CD4-positive, alpha-beta memory T cell (primary cell): ENCODE measurements at regions not wholly inside any gene's neighbourhood (a gene's known extent, or its start where the extent isn't known, plus 50 kb on each side); places are given as distances from the start of the nearest gene placed in this dataset.

Source experiments
- CTCF ChIA-PET: fragments of 350-600 bp; sonication (Branson Sonifier 250); formaldehyde crosslinking; loops from one replicate; lab custom pipeline; 2021; ENCODE audit warnings: inconsistent platforms; ENCODE audit not compliant: partially characterized antibody; lab: Charles Lee
- POLR2A ChIA-PET: fragments of 350-600 bp; sonication (Branson Sonifier 250); formaldehyde crosslinking; loops from one replicate; lab custom pipeline; 2021; ENCODE audit not compliant: partially characterized antibody; lab: Charles Lee
- DNase-seq, 5 donors: peaks; one replicate each; pipeline versions ENCODE4 v3.0.0 to v3.0.0-alpha.2; 2020 to 2022; ENCODE audit warnings: mixed read lengths in 1 of 5
- H3K27ac ChIP-seq: one replicate; pipeline ENCODE4 v1.7.0; 2013; ENCODE audit warnings: low read depth, low read length
- H3K27me3 ChIP-seq: 2 replicates; pipeline ENCODE4 v1.7.0; 2013; ENCODE audit warnings: mild to moderate bottlenecking, low read length, moderate library complexity; ENCODE audit not compliant: insufficient read depth
- H3K36me3 ChIP-seq: 2 replicates; pipeline ENCODE4 v1.7.0; 2013; ENCODE audit warnings: mild to moderate bottlenecking, low read length, moderate library complexity; ENCODE audit not compliant: insufficient read depth
- H3K4me1 ChIP-seq: 2 replicates; pipeline ENCODE4 v1.7.0; 2013; ENCODE audit warnings: mild to moderate bottlenecking, low read length, moderate library complexity; ENCODE audit not compliant: insufficient read depth
- H3K4me3 ChIP-seq, 2 donors: one replicate each; pipeline ENCODE4 v1.7.0; 2013; ENCODE audit warnings: low read length in 2 of 2, mild to moderate bottlenecking in 1 of 2
- H3K9me3 ChIP-seq, 2 donors: one replicate each; pipeline ENCODE4 v1.7.0; 2013; ENCODE audit warnings: low read length in 2 of 2, control low read depth in 1 of 2; ENCODE audit not compliant: control insufficient read depth in 1 of 2
- H3K27ac Mint-ChIP-seq, 7 donors: one replicate each; pipeline ENCODE4 v1.8.0; 2020 to 2021; ENCODE audit warnings: mixed read lengths in 7 of 7, mild to moderate bottlenecking in 6 of 7, inconsistent platforms in 3 of 7, moderate library complexity in 3 of 7
- H3K27me3 Mint-ChIP-seq, 2 donors: one replicate each; pipeline ENCODE4 v1.8.0; 2020 to 2021; ENCODE audit warnings: mixed read lengths in 2 of 2
- H3K36me3 Mint-ChIP-seq, 2 donors: one replicate each; pipeline ENCODE4 v1.8.0; 2020 to 2021; ENCODE audit warnings: mixed read lengths in 2 of 2, inconsistent platforms in 1 of 2, mild to moderate bottlenecking in 1 of 2
- H3K4me1 Mint-ChIP-seq, 4 donors: one replicate each; pipeline ENCODE4 v1.8.0; 2020 to 2021; ENCODE audit warnings: mixed read lengths in 4 of 4, mild to moderate bottlenecking in 1 of 4
- H3K4me3 Mint-ChIP-seq, 8 donors: one replicate each; pipeline ENCODE4 v1.8.0; 2020 to 2021; ENCODE audit warnings: mixed read lengths in 8 of 8, mild to moderate bottlenecking in 7 of 8, moderate library complexity in 6 of 8, inconsistent platforms in 3 of 8
- H3K9me3 Mint-ChIP-seq, 8 donors: one replicate each; pipeline ENCODE4 v1.8.0; 2020 to 2021; ENCODE audit warnings: mixed read lengths in 8 of 8, mild to moderate bottlenecking in 5 of 8, inconsistent platforms in 3 of 8, moderate library complexity in 1 of 8
- intact Hi-C: fragments of 100-400 bp; cut with micrococcal nuclease; formaldehyde crosslinking; loops from one replicate; pipeline ENCODE4 v1.15.1; 2023

GRCh38 chr12:45536284-45536683 is 193.2 kb upstream of the ARID2 start:
- Mint-ChIP-seq H3K4me3 (no peak overlapping the region), H3K9me3 (peaks cover 0 to 4% (median 0%) of the 10 kb centered on the region in 8 donors), H3K27me3 (peaks cover 1 to 8% of the 10 kb centered on the region in 2 donors), H3K36me3 (no peaks in the 10 kb centered on the region), H3K27ac (no peak overlapping the region), H3K4me1 (no peaks in the 10 kb centered on the region)
- H3K27ac ChIP-seq: no peak overlapping the region
- DNase-seq: no peak
- no peaks in the 10 kb centered on the region for H3K36me3 ChIP-seq
- ChIA-PET CTCF (no interaction called here), POLR2A (no interaction called here)
- no peak overlapping the region for H3K4me3 ChIP-seq
- H3K9me3 ChIP-seq: no peaks in the 10 kb centered on the region
- intact Hi-C loops: no loop called here
- no peaks in the 10 kb centered on the region for H3K27me3 ChIP-seq
- H3K4me1 ChIP-seq: no peaks in the 10 kb centered on the region

DNA sequence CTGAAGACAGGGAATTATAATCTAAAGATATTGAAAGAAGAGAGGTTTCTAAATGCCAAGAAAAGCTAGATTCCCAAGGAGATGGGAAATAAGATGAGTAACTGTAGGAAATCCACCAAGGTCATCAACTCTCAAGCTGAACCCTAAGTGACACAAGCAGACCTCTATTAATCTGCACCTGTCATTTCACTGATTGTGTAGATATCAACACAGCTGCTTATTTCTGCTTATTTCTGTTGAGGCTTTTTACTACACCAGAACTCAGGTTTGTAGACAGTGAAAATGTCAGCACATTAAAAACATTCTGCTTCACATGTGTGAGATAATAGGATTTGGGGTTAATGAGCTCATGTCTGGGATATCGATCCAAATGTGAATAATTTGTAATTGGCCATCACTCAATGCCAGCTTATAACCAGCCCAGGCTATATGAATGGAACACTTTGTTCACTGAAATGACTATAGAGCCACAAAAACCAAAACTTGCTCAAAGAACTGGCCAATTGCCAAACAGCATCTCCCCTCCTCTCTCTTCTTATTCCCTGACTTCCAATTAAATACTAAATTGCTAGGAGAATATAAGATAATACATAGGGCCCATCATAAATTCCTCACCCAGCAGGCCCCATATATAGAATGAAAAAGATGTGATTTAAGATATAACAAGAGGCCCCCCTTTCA is 188.7 kb upstream of the ARID2 start:
- no peak for DNase-seq
- no peaks in the 10 kb centered on the region for H3K36me3 Mint-ChIP-seq
- POLR2A ChIA-PET: no interaction called here
- Histone ChIP-seq H3K4me3 (no peak overlapping the region), H3K36me3 (no peaks in the 10 kb centered on the region), H3K27me3 (no peaks in the 10 kb centered on the region), H3K27ac (no peak overlapping the region), H3K9me3 (no peaks in the 10 kb centered on the region), H3K4me1 (no peaks in the 10 kb centered on the region)
- H3K9me3 Mint-ChIP-seq: no peaks in the 10 kb centered on the region
- CTCF ChIA-PET: interaction anchor here (1.1 to 1.5 kb wide), 2 partner anchors 208 to 429 kb away, joined by 3 read pairs; no protein-coding TSS in a partner anchor
- no peak overlapping the region for H3K4me3 Mint-ChIP-seq
- H3K27ac Mint-ChIP-seq: no peak overlapping the region
- H3K4me1 Mint-ChIP-seq: peaks cover 0 to 6% (median 2%) of the 10 kb centered on the region in 4 donors
- H3K27me3 Mint-ChIP-seq: peaks cover 0 to 4% of the 10 kb centered on the region in 2 donors
- intact Hi-C loops: loop anchor here (5.0 kb wide), 2 partner anchors 286 to 352 kb away; no protein-coding TSS in a partner anchor

DNA sequence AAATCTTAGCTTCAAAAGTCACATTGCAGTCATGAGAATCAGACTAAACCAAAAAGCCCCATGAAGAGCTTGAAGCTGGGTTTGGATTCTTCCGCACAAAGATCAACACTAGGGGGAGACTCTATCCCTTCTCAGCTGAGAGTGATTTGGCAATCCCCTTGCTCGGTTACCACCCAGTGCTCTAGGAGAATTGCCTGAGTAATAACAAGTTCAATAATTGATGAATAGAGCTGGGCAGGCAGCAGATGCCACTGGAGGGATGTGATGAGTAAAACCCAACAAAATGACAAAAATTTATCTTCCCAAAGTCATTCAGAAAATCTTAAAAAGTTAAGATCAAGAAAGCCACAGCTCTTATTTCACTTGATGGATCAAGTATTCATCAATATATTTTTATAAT is 185.6 kb upstream of the ARID2 start:
- peak; percentile 58 to 70 (median 64) for DNase-seq
- ChIA-PET CTCF (interaction anchor here (0.6 to 4.6 kb wide), 37 partner anchors 10 to 461 kb away, joined by 3 to 74 read pairs (median 4); partner anchors contain the start of gene ARID2), POLR2A (interaction anchor here (0.9 to 2.1 kb wide), 5 partner anchors 182 to 446 kb away, joined by 3 to 24 read pairs (median 9); partner anchors contain the start of gene SCAF11)
- H3K4me3 Mint-ChIP-seq: no peak overlapping the region
- intact Hi-C loops: loop anchor here (1.0 to 5.0 kb wide), 5 partner anchors 181 to 374 kb away; no protein-coding TSS in a partner anchor
- no peaks in the 10 kb centered on the region for H3K36me3 ChIP-seq
- no peak overlapping the region for H3K4me3 ChIP-seq
- H3K36me3 Mint-ChIP-seq: no peaks in the 10 kb centered on the region
- no peak overlapping the region for H3K27ac ChIP-seq
- H3K27me3 Mint-ChIP-seq: peaks cover 0 to 1% of the 10 kb centered on the region in 2 donors
- H3K27ac Mint-ChIP-seq: no peak overlapping the region
- no peaks in the 10 kb centered on the region for H3K9me3 Mint-ChIP-seq
- no peaks in the 10 kb centered on the region for H3K9me3 ChIP-seq
- H3K4me1 Mint-ChIP-seq: peaks cover 0 to 6% (median 2%) of the 10 kb centered on the region in 4 donors
- H3K27me3 ChIP-seq: no peaks in the 10 kb centered on the region
- no peaks in the 10 kb centered on the region for H3K4me1 ChIP-seq

DNA sequence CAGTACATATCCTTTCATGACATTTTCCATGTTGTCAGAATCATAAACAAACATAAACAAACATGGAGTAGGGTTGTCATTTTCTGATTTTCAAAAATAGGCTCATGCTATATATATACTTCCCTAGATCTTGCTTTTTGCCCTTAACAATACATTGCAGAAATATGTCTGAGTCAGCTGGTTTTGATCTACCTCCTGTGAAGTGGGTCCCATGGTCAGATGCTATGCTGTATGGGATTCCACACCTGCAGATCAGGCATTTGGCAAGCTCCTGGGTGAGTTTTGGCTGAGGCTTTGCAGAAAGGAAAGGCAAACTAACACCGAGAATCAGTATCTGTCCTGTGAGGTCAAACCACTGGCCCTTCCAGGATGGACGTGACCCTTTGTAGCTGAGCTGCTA is 183.0 kb upstream of the ARID2 start:
- intact Hi-C loops: no loop called here
- Mint-ChIP-seq H3K4me3 (no peak overlapping the region), H3K27me3 (peaks cover 0 to 1% of the 10 kb centered on the region in 2 donors), H3K27ac (no peak overlapping the region), H3K9me3 (no peaks in the 10 kb centered on the region), H3K4me1 (peaks cover 0 to 6% (median 2%) of the 10 kb centered on the region in 4 donors), H3K36me3 (no peaks in the 10 kb centered on the region)
- DNase-seq: no peak
- ChIA-PET POLR2A (no interaction called here), CTCF (interaction anchor here (1.2 to 4.6 kb wide), 4 partner anchors 13 to 201 kb away, joined by 3 to 74 read pairs (median 3); no protein-coding TSS in a partner anchor)
- Histone ChIP-seq H3K27me3 (no peaks in the 10 kb centered on the region), H3K27ac (no peak overlapping the region), H3K4me3 (no peak overlapping the region), H3K36me3 (no peaks in the 10 kb centered on the region), H3K9me3 (no peaks in the 10 kb centered on the region), H3K4me1 (no peaks in the 10 kb centered on the region)

GRCh38 chr12:45547132-45547531 is 182.4 kb upstream of the ARID2 start:
- Mint-ChIP-seq H3K9me3 (no peaks in the 10 kb centered on the region), H3K27ac (no peak overlapping the region), H3K36me3 (no peaks in the 10 kb centered on the region), H3K27me3 (peaks cover 0 to 1% of the 10 kb centered on the region in 2 donors), H3K4me1 (peaks cover 0 to 6% (median 2%) of the 10 kb centered on the region in 4 donors), H3K4me3 (no peak overlapping the region)
- no peak for DNase-seq
- Histone ChIP-seq H3K27ac (no peak overlapping the region), H3K4me3 (no peak overlapping the region), H3K27me3 (no peaks in the 10 kb centered on the region), H3K9me3 (no peaks in the 10 kb centered on the region), H3K4me1 (no peaks in the 10 kb centered on the region), H3K36me3 (no peaks in the 10 kb centered on the region)
- intact Hi-C loops: no loop called here
- CTCF ChIA-PET: interaction anchor here (1.2 to 4.6 kb wide), 4 partner anchors 14 to 200 kb away, joined by 3 to 74 read pairs (median 3); no protein-coding TSS in a partner anchor
- POLR2A ChIA-PET: no interaction called here

DNA sequence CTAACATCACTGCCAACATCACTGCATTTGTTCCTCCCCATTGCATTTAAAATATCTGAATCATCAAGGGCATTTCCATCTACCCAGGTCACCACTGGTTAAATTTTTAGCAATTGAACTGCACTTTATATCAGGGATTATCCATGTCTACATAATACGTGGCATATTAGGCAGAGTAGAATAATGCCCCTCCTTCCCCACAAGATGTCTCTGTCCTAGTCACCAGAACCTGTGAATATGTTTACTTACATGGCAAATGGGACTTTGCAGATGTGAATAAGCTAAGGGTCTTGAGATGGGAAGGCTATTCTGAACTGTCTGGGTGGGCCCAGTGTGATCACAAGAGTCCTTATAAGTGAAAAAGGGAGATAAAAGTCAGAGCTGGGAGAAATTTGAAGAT is 181.7 kb upstream of the ARID2 start:
- H3K4me1 Mint-ChIP-seq: peaks cover 0 to 6% (median 2%) of the 10 kb centered on the region in 4 donors
- Histone ChIP-seq H3K4me1 (no peaks in the 10 kb centered on the region), H3K36me3 (no peaks in the 10 kb centered on the region), H3K27ac (no peak overlapping the region), H3K4me3 (no peak overlapping the region), H3K9me3 (no peaks in the 10 kb centered on the region), H3K27me3 (no peaks in the 10 kb centered on the region)
- ChIA-PET POLR2A (no interaction called here), CTCF (interaction anchor here (1.0 to 1.5 kb wide), 4 partner anchors 14 to 198 kb away, joined by 3 to 4 read pairs (median 3); no protein-coding TSS in a partner anchor)
- H3K27ac Mint-ChIP-seq: peak overlapping the region in 1 of 7 donors; percentile 1
- H3K4me3 Mint-ChIP-seq: no peak overlapping the region
- intact Hi-C loops: no loop called here
- H3K36me3 Mint-ChIP-seq: no peaks in the 10 kb centered on the region
- H3K9me3 Mint-ChIP-seq: no peaks in the 10 kb centered on the region
- no peak for DNase-seq
- peaks cover 0 to 1% of the 10 kb centered on the region in 2 donors for H3K27me3 Mint-ChIP-seq

DNA sequence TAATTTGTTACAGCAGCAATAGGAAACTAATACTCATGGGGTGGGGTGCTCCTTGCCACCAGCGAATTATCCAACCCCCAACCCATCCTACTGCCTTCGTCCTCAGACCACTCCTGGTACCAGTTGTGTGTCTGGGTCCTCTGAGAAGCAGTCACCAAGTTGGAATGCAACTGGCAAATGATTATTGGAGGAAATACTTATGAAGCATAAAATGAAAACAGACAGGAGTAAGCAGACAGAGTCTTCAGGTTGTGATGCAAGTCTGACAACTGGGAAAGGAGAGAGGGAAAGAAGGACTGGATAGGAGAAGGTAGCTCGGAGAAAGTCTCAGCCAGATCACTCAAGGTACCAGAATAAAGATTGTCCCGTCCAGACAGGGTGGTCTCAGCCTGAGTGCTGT is 181.1 kb upstream of the ARID2 start:
- Mint-ChIP-seq H3K36me3 (no peaks in the 10 kb centered on the region), H3K27ac (no peak overlapping the region), H3K4me1 (peaks cover 0 to 6% (median 2%) of the 10 kb centered on the region in 4 donors), H3K4me3 (no peak overlapping the region), H3K27me3 (peaks cover 0 to 1% of the 10 kb centered on the region in 2 donors), H3K9me3 (no peaks in the 10 kb centered on the region)
- no peaks in the 10 kb centered on the region for H3K9me3 ChIP-seq
- H3K27me3 ChIP-seq: no peaks in the 10 kb centered on the region
- POLR2A ChIA-PET: no interaction called here
- H3K4me3 ChIP-seq: no peak overlapping the region
- H3K36me3 ChIP-seq: no peaks in the 10 kb centered on the region
- CTCF ChIA-PET: interaction anchor here (1.0 kb wide), 1 partner anchor 197 kb away, joined by 4 read pairs; no protein-coding TSS in a partner anchor
- H3K4me1 ChIP-seq: no peaks in the 10 kb centered on the region
- no peak for DNase-seq
- H3K27ac ChIP-seq: no peak overlapping the region
- intact Hi-C loops: no loop called here
